RWPE2 (cell line): ENCODE measurements at regions not wholly inside any gene's neighbourhood (a gene's known extent, or its start where the extent isn't known, plus 50 kb on each side); places are given as distances from the start of the nearest gene placed in this dataset.
A peak's percentile ranks its signal among the peaks of the same experiment; 100 is the strongest.

Experiments used
- ATAC-seq: fragments of 200-7000 bp; cut with Tn5 transposase; 3 replicates; pipeline ENCODE4 v1.9.1; 2021; ENCODE audit warnings: low read depth
- DNase-seq: peaks from one replicate; pipeline ENCODE4 v3.0.0-alpha.2; 2020; ENCODE audit warnings: low spot score
- H3K27ac ChIP-seq: fragments of 450-650 bp; 2 replicates; pipeline ENCODE4 v1.5.1; 2017; ENCODE audit warnings: mild to moderate bottlenecking; ENCODE audit not compliant: poor library complexity, severe bottlenecking
- H3K27me3 ChIP-seq: fragments of 250-450 bp; sonication (Bioruptor Pico); 2 replicates; pipeline ENCODE4 v1.5.1; 2021; ENCODE audit warnings: mild to moderate bottlenecking, moderate library complexity; ENCODE audit not compliant: insufficient read depth, poor library complexity, severe bottlenecking
- H3K36me3 ChIP-seq: fragments of 250-450 bp; sonication (Bioruptor Pico); 2 replicates; pipeline ENCODE4 v1.5.1; 2020; ENCODE audit warnings: low read depth, mild to moderate bottlenecking, moderate library complexity
- H3K4me1 ChIP-seq: fragments of 250-450 bp; sonication (Bioruptor Pico); 2 replicates; pipeline ENCODE4 v1.5.1; 2021; ENCODE audit warnings: mild to moderate bottlenecking, moderate library complexity; ENCODE audit not compliant: insufficient read depth, poor library complexity, severe bottlenecking
- H3K4me3 ChIP-seq: fragments of 250-450 bp; sonication (Bioruptor Pico); 2 replicates; pipeline ENCODE4 v1.5.1; 2021; ENCODE audit warnings: mild to moderate bottlenecking, moderate library complexity; ENCODE audit not compliant: severe bottlenecking
- H3K9me3 ChIP-seq: fragments of 250-450 bp; sonication (Bioruptor Pico); 2 replicates; pipeline ENCODE4 v1.5.1; 2021; ENCODE audit warnings: mild to moderate bottlenecking, moderate library complexity; ENCODE audit not compliant: severe bottlenecking
- CTCF ChIP-seq: fragments of 450-650 bp; IDR thresholded peaks from one replicate; pipeline ENCODE4 v1.5.1; 2017; ENCODE audit warnings: mild to moderate bottlenecking, moderate library complexity; ENCODE audit not compliant: poor library complexity, severe bottlenecking

- Histone ChIP-seq H3K36me3 (no peaks in the 10 kb centered on the region), H3K9me3 (no peaks in the 10 kb centered on the region), H3K4me1 (no peaks in the 10 kb centered on the region), H3K27me3 (peaks cover 41% of the 10 kb centered on the region), H3K4me3 (no peak overlapping the region), H3K27ac (no peak overlapping the region)
- TF ChIP-seq CTCF = no peak
- ATAC-seq (no peak), DNase-seq (no peak)
Measured at GRCh38 chr1:47505267-47505666, 67.4 kb downstream of the FOXD2 start.

GRCh38 chr1:47506053-47506452 is 68.2 kb downstream of the FOXD2 start:
- Histone ChIP-seq H3K27ac (no peak overlapping the region), H3K36me3 (no peaks in the 10 kb centered on the region), H3K4me3 (no peak overlapping the region), H3K4me1 (no peaks in the 10 kb centered on the region), H3K27me3 (peaks cover 41% of the 10 kb centered on the region), H3K9me3 (no peaks in the 10 kb centered on the region)
- ATAC-seq (no peak), DNase-seq (no peak)
- TF ChIP-seq CTCF = no peak

GRCh38 chr1:47507144-47507543 is 69.3 kb downstream of the FOXD2 start:
- no peak overlapping the region for H3K27ac ChIP-seq
- no peaks in the 10 kb centered on the region for H3K36me3 ChIP-seq
- no peak for TF ChIP-seq CTCF
- ATAC-seq (no peak), DNase-seq (no peak)
- H3K4me1 ChIP-seq = no peaks in the 10 kb centered on the region
- peaks cover 44% of the 10 kb centered on the region for H3K27me3 ChIP-seq
- no peaks in the 10 kb centered on the region for H3K9me3 ChIP-seq
- no peak overlapping the region for H3K4me3 ChIP-seq

GRCh38 chr1:47507881-47508701 is 70.2 kb downstream of the FOXD2 start:
- Histone ChIP-seq H3K27me3 (peaks cover 46% of the 10 kb centered on the region), H3K27ac (no peak overlapping the region), H3K36me3 (no peaks in the 10 kb centered on the region), H3K4me3 (peak overlapping the region; percentile 19), H3K9me3 (no peaks in the 10 kb centered on the region), H3K4me1 (no peaks in the 10 kb centered on the region)
- ATAC-seq = peak; percentile 41; the same call in 1 of the 3 replicates
- DNase-seq = no peak
- TF ChIP-seq CTCF = no peak
